ENCODE measurements at regions not wholly inside any gene's neighbourhood (a gene's known extent, or its start where the extent isn't known, plus 50 kb on each side); places are given as distances from the start of the nearest gene placed in this dataset.

GRCh38 chr5:3214838-3215374 is 380.7 kb upstream of the IRX1 start:
- H3K27ac Mint-ChIP-seq, result no peak overlapping the region
- TF ChIP-seq NR3C1 (CRISPR knock-in tag; conservative IDR thresholded peaks at IDR 0.05; ENCODE audit: low read depth), result no peak
- no peak for TF ChIP-seq ZNF138 (CRISPR knock-in tag; conservative IDR thresholded peaks at IDR 0.05)
- no peak for TF ChIP-seq KAT7 (CRISPR knock-in tag; IDR thresholded peaks at IDR 0.05; ENCODE audit: borderline replicate concordance)
- no peak for TF ChIP-seq PRDM15 (CRISPR knock-in tag; IDR thresholded peaks at IDR 0.05)
- TF ChIP-seq SMAD4 (CRISPR knock-in tag; IDR thresholded peaks at IDR 0.05), result no peak
- TF ChIP-seq NR2C2 (CRISPR knock-in tag; IDR thresholded peaks at IDR 0.05), result no peak
- TF ChIP-seq FOXK1 (CRISPR knock-in tag; IDR thresholded peaks at IDR 0.05), result no peak
- H3K4me3 Mint-ChIP-seq, result no peak overlapping the region
- H3K36me3 Mint-ChIP-seq, result no peaks in the 10 kb centered on the region
- H3K9me3 Mint-ChIP-seq, result no peaks in the 10 kb centered on the region
- ChIA-PET POLR2A (no interaction called here), CTCF (no interaction called here)
- ATAC-seq (no peak), DNase-seq (ENCODE audit: low spot score) (no peak)
- H3K27me3 Mint-ChIP-seq (ENCODE audit: low read depth), result no peaks in the 10 kb centered on the region
- no peaks in the 10 kb centered on the region for H3K4me1 Mint-ChIP-seq

- H3K4me1 Mint-ChIP-seq, result no peaks in the 10 kb centered on the region
- no peaks in the 10 kb centered on the region for H3K27me3 Mint-ChIP-seq (ENCODE audit: low read depth)
- no peak overlapping the region for H3K4me3 Mint-ChIP-seq
- ATAC-seq (no peak), DNase-seq (ENCODE audit: low spot score) (no peak)
- TF ChIP-seq ZNF263 (CRISPR knock-in tag; IDR thresholded peaks at IDR 0.05; ENCODE audit: low read depth) (no peak), ZNF512 (CRISPR knock-in tag; IDR thresholded peaks at IDR 0.05; ENCODE audit: borderline replicate concordance) (no peak), MLX (CRISPR knock-in tag; IDR thresholded peaks at IDR 0.05) (no peak), FOXJ3 (CRISPR knock-in tag; IDR thresholded peaks at IDR 0.05; ENCODE audit: borderline replicate concordance) (no peak), ZNF396 (CRISPR knock-in tag; IDR thresholded peaks at IDR 0.05; ENCODE audit: borderline replicate concordance) (no peak), MAX (CRISPR knock-in tag; IDR thresholded peaks at IDR 0.05) (no peak), ZNF423 (CRISPR knock-in tag; IDR thresholded peaks at IDR 0.05) (no peak), ZNF121 (CRISPR knock-in tag; IDR thresholded peaks at IDR 0.05) (no peak), CBFB (CRISPR knock-in tag; IDR thresholded peaks at IDR 0.05; ENCODE audit: low read depth) (no peak), USF1 (CRISPR knock-in tag; IDR thresholded peaks at IDR 0.05) (no peak)
- H3K27ac Mint-ChIP-seq, result no peak overlapping the region
- H3K9me3 Mint-ChIP-seq, result no peaks in the 10 kb centered on the region
- CTCF ChIA-PET, result no interaction called here
- H3K36me3 Mint-ChIP-seq, result no peaks in the 10 kb centered on the region
- POLR2A ChIA-PET, result no interaction called here
These were observed 381.2 kb upstream of the IRX1 start for GRCh38 chr5:3214396-3214795.

GRCh38 chr5:3212869-3213268 is 382.8 kb upstream of the IRX1 start:
- TF ChIP-seq ETV6 (CRISPR knock-in tag; IDR thresholded peaks at IDR 0.05) (no peak), IRF2 (CRISPR knock-in tag; IDR thresholded peaks at IDR 0.05; ENCODE audit: borderline replicate concordance, low read depth) (no peak)
- peaks cover 3% of the 10 kb centered on the region; the same call in 1 of the 2 replicates for H3K9me3 Mint-ChIP-seq
- ATAC-seq, result no peak
- no peak overlapping the region for H3K4me3 Mint-ChIP-seq
- H3K36me3 Mint-ChIP-seq, result no peaks in the 10 kb centered on the region
- ChIA-PET POLR2A (no interaction called here), CTCF (no interaction called here)
- no peak overlapping the region for H3K27ac Mint-ChIP-seq
- H3K4me1 Mint-ChIP-seq, result no peaks in the 10 kb centered on the region
- no peaks in the 10 kb centered on the region for H3K27me3 Mint-ChIP-seq (ENCODE audit: low read depth)
- no peak for DNase-seq (ENCODE audit: low spot score)

Measured in WTC11 (cell line).